ENCODE measurements at regions not wholly inside any gene's neighbourhood (a gene's known extent, or its start where the extent isn't known, plus 50 kb on each side); places are given as distances from the start of the nearest gene placed in this dataset.

- intact Hi-C loops (cut with DNase I) = no loop called here
- TF ChIP-seq EP300 (IDR thresholded peaks at IDR 0.05) = no peak
- TF ChIP-seq POLR2AphosphoS5 (IDR thresholded peaks at IDR 0.05) = no peak
- no peak for TF ChIP-seq CTCF (IDR thresholded peaks at IDR 0.05)
- no peak for TF ChIP-seq POLR2A (IDR thresholded peaks at IDR 0.05)
These were observed 315.2 kb downstream of the PSAT1 start for GRCh38 chr9:78612091-78612490.

GRCh38 chr9:78613006-78613405, 316.1 kb downstream of the PSAT1 start:
- Histone ChIP-seq H3K4me3 (no peak overlapping the region), H3K4me1 (no peaks in the 10 kb centered on the region), H3K36me3 (no peaks in the 10 kb centered on the region), H3K27ac (no peak overlapping the region), H3K27me3 (no peaks in the 10 kb centered on the region), H3K9me3 (no peaks in the 10 kb centered on the region)
- WGBS, 2 donors = 71 to 86% methylated on average over 3 of the region's 3 CpGs
- no peak for DNase-seq
- TF ChIP-seq CTCF (IDR thresholded peaks at IDR 0.05) (no peak), EP300 (IDR thresholded peaks at IDR 0.05) (no peak), POLR2AphosphoS5 (IDR thresholded peaks at IDR 0.05) (no peak), POLR2A (IDR thresholded peaks at IDR 0.05) (no peak)
- intact Hi-C loops (cut with DNase I) = no loop called here

More at GRCh38 chr9:78612091-78612490, 315.2 kb downstream of the PSAT1 start:
- Histone ChIP-seq H3K27me3 (no peaks in the 10 kb centered on the region), H3K4me3 (no peak overlapping the region), H3K4me1 (no peaks in the 10 kb centered on the region), H3K9me3 (no peaks in the 10 kb centered on the region), H3K27ac (no peak overlapping the region), H3K36me3 (no peaks in the 10 kb centered on the region)
- no peak for DNase-seq
- WGBS, 2 donors = 57 to 64% methylated on average over 2 of the region's 2 CpGs

GRCh38 chr9:78614892-78615291, 318.0 kb downstream of the PSAT1 start:
- no peak for DNase-seq
- intact Hi-C loops (cut with DNase I) = no loop called here
- H3K4me3 ChIP-seq = no peak overlapping the region
- no peaks in the 10 kb centered on the region for H3K36me3 ChIP-seq
- no peaks in the 10 kb centered on the region for H3K9me3 ChIP-seq
- H3K4me1 ChIP-seq = no peaks in the 10 kb centered on the region
- TF ChIP-seq CTCF (IDR thresholded peaks at IDR 0.05) = no peak
- no peak for TF ChIP-seq POLR2A (IDR thresholded peaks at IDR 0.05)
- H3K27ac ChIP-seq = no peak overlapping the region
- WGBS, 2 donors = 71 to 90% methylated on average over 3 of the region's 3 CpGs
- no peaks in the 10 kb centered on the region for H3K27me3 ChIP-seq

- no peaks in the 10 kb centered on the region for H3K9me3 ChIP-seq
- 75 to 91% methylated on average over 5 of the region's 5 CpGs for WGBS, 2 donors
- H3K4me1 ChIP-seq = no peaks in the 10 kb centered on the region
- no peaks in the 10 kb centered on the region for H3K27me3 ChIP-seq
- intact Hi-C loops (cut with DNase I) = no loop called here
- DNase-seq = no peak
- no peak for TF ChIP-seq EP300 (IDR thresholded peaks at IDR 0.05)
- TF ChIP-seq POLR2AphosphoS5 (IDR thresholded peaks at IDR 0.05) = no peak
- H3K4me3 ChIP-seq = no peak overlapping the region
- H3K36me3 ChIP-seq = no peaks in the 10 kb centered on the region
- no peak overlapping the region for H3K27ac ChIP-seq
These were observed 318.4 kb downstream of the PSAT1 start for GRCh38 chr9:78615372-78615771.

- Histone ChIP-seq H3K36me3 (no peaks in the 10 kb centered on the region), H3K4me1 (no peaks in the 10 kb centered on the region), H3K4me3 (no peak overlapping the region), H3K9me3 (no peaks in the 10 kb centered on the region), H3K27ac (no peak overlapping the region), H3K27me3 (no peaks in the 10 kb centered on the region)
- no peak for DNase-seq
- no peak for TF ChIP-seq POLR2A (IDR thresholded peaks at IDR 0.05)
- TF ChIP-seq EP300 (IDR thresholded peaks at IDR 0.05) = no peak
- no peak for TF ChIP-seq POLR2AphosphoS5 (IDR thresholded peaks at IDR 0.05)
- TF ChIP-seq CTCF (IDR thresholded peaks at IDR 0.05) = no peak
- intact Hi-C loops (cut with DNase I) = no loop called here
- 39 to 69% methylated on average over 2 of the region's 2 CpGs for WGBS, 2 donors
These were observed 321.8 kb downstream of the PSAT1 start for GRCh38 chr9:78618735-78619134.
